DMS153 (cell line): ENCODE measurements at regions not wholly inside any gene's neighbourhood (a gene's known extent, or its start where the extent isn't known, plus 50 kb on each side); places are given as distances from the start of the nearest gene placed in this dataset.
"Not testable (repeated sequence)": the region's sequence is repeated elsewhere in the genome, so short reads cannot be mapped to it uniquely, and the experiment has no call there.

ENCODE experiments used
- DNase-seq: peaks from one replicate; lab custom pipeline; 2025; lab: John Stamatoyannopoulos, UW

GRCh38 chr2:236348279-236348678, 84.1 kb upstream of the ASB18 start:
- DNase-seq = no peak

GRCh38 chr2:236348976-236349375, 84.8 kb upstream of the ASB18 start:
- DNase-seq = no peak

- DNase-seq = no peak
Observed at GRCh38 chr2:236350426-236350825, 86.2 kb upstream of the ASB18 start.

GRCh38 chr2:236351966-236352525, 87.8 kb upstream of the ASB18 start:
- DNase-seq = no peak

GRCh38 chr2:236352761-236353593, 88.8 kb upstream of the ASB18 start:
- no peak for DNase-seq

GRCh38 chr2:236353594-236353942, 89.4 kb upstream of the ASB18 start:
- DNase-seq = no peak

- no peak for DNase-seq
Observed at GRCh38 chr2:236354056-236354940, 90.1 kb upstream of the ASB18 start.

GRCh38 chr2:236354973-236355595, 90.9 kb upstream of the ASB18 start:
- DNase-seq = no peak

- no peak for DNase-seq
Observed at GRCh38 chr2:236355911-236356310, 91.7 kb upstream of the ASB18 start.

GRCh38 chr2:236356321-236356720, 92.1 kb upstream of the ASB18 start:
- DNase-seq = not testable (repeated sequence)

- DNase-seq = not testable (repeated sequence)
Observed at GRCh38 chr2:236358482-236358881, 94.3 kb upstream of the ASB18 start.

- peak; percentile 58 for DNase-seq
Observed at GRCh38 chr2:236359426-236360045, 95.3 kb upstream of the ASB18 start.

- no peak for DNase-seq
Observed at GRCh38 chr2:236360496-236360895, 96.3 kb upstream of the ASB18 start.

- DNase-seq = no peak
Observed at GRCh38 chr2:236363711-236364277, 99.6 kb upstream of the ASB18 start.

- no peak for DNase-seq
Observed at GRCh38 chr2:236365258-236366048, 101.2 kb upstream of the ASB18 start.

- no peak for DNase-seq
Observed at GRCh38 chr2:236366049-236366387, 101.8 kb upstream of the ASB18 start.

- DNase-seq = no peak
Observed at GRCh38 chr2:236366397-236366796, 102.2 kb upstream of the ASB18 start.

GRCh38 chr2:236367506-236368289, 103.5 kb upstream of the ASB18 start:
- DNase-seq = no peak

GRCh38 chr2:236369661-236370062, 105.5 kb upstream of the ASB18 start:
- DNase-seq = no peak

- DNase-seq = no peak
Observed at GRCh38 chr2:236370847-236371409, 106.7 kb upstream of the ASB18 start.
